ENCODE measurements at regions not wholly inside any gene's neighbourhood (a gene's known extent, or its start where the extent isn't known, plus 50 kb on each side); places are given as distances from the start of the nearest gene placed in this dataset.

DNA sequence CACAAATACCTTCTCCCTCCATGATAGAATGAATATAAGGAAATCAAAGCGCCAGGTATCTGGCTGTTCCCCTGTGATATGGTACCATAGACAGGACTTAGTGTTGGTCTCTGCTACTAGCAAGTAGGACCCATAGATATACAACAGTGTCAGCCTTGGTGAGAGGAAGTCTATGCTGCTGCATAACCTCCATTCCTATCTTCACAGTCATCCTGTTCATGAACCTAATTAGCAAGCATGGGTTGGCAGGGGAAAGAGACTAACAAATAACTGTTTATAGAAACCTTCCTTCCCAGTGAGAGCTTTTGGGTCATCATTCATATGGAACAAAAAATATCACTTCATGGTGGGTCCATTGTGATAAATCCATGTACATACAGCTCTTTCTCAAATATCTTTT is 188.9 kb upstream of the FAM98A start:
- no peak overlapping the region for H3K27ac ChIP-seq
- TF ChIP-seq, protein P1, sequence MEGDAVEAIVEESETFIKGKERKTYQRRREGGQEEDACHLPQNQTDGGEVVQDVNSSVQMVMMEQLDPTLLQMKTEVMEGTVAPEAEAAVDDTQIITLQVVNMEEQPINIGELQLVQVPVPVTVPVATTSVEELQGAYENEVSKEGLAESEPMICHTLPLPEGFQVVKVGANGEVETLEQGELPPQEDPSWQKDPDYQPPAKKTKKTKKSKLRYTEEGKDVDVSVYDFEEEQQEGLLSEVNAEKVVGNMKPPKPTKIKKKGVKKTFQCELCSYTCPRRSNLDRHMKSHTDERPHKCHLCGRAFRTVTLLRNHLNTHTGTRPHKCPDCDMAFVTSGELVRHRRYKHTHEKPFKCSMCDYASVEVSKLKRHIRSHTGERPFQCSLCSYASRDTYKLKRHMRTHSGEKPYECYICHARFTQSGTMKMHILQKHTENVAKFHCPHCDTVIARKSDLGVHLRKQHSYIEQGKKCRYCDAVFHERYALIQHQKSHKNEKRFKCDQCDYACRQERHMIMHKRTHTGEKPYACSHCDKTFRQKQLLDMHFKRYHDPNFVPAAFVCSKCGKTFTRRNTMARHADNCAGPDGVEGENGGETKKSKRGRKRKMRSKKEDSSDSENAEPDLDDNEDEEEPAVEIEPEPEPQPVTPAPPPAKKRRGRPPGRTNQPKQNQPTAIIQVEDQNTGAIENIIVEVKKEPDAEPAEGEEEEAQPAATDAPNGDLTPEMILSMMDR (conservative IDR thresholded peaks at IDR 0.05), result no peak

DNA sequence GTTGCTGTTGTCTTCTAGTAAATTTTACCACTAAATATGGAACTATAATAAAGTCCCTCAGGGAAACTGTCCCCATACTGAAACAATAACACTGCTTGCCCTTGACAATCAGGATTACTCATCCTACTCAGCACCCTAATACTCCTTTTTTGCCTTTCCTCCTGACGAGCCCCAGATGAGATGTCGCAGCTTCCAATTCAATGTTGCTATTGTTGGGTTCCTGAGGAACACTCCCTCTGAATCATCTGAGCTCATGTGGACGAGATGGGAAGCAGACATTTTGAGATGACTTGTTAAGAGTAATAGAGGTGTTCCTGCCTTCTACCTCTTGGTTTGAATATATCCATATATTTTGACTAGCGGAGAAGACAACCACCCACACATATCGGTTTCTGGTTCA is 187.8 kb upstream of the FAM98A start:
- H3K27ac ChIP-seq, result no peak overlapping the region

DNA sequence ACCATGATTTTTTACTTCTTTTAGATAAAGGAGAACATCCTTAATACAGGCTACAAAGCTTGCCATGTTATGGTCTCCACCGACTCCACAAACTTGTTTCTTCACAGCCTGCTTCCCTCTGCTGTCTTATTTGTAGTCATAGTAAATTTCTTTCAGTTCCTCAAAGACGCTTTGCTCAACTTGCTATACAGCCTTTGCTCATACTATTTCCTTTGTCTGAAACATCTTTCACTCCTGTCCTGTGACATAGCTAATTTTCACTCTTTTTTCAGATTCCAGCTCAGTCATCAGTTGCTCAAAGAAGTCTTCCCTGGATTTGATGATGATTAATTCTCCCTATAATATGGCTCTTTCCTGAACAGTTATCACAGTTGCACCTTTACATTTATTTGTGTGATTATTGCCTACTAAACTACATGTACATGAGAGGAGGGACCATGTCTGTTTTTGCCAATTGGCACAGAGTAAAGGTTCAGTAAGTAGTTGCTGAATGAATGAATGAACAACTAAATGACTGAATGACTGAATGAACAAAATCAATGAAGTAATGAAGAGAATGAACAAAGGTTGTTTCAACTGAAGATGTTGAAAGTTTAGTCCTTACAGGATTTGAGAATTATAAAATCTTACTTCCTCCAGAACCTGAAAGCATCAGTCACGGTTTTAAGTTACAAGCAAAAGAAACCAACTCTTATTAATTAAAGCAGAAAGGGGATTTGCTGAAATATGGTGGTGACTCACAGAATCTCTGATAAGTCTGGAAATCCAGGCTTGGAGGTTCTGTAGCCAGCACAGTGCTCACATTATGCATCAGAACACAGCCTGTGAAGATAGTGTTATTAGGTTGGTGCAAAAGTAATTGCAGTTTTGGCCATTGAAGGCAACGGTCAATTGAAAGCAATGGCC is 186.4 kb upstream of the FAM98A start:
- H3K27ac ChIP-seq, result no peak overlapping the region
- TF ChIP-seq, protein P1 (conservative IDR thresholded peaks at IDR 0.05), result no peak

More for the DNA sequence above, 187.8 kb upstream of the FAM98A start:
- TF ChIP-seq, protein P1 (conservative IDR thresholded peaks at IDR 0.05), result no peak

- no peak overlapping the region for H3K27ac ChIP-seq
- TF ChIP-seq, protein P1 (conservative IDR thresholded peaks at IDR 0.05), result no peak
These were observed 185.4 kb upstream of the FAM98A start for GRCh38 chr2:33784488-33784887.

- H3K27ac ChIP-seq, result no peak overlapping the region
- TF ChIP-seq, protein P1 (conservative IDR thresholded peaks at IDR 0.05), result no peak
These were observed 183.5 kb upstream of the FAM98A start for GRCh38 chr2:33782395-33783230.

DNA sequence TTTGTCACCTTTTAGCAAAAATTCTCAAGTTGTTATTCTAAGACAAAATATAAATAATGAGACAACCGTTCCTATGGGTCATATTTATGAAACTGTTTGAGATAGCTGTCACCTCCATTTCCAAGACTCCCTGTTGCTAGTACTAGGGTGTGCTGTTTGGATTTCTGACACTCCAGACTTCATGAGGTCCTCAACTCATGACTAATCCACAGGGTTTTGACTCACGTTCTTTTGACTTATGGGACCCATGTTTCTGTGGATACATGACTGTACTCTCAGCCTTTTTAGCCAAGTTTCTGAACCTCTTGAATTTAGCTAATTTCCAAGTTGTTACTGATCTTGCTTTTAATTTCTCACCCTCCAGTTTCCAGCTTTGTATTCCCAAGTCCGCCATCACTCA is 178.7 kb upstream of the FAM98A start:
- TF ChIP-seq, protein P1 (conservative IDR thresholded peaks at IDR 0.05), result no peak
- H3K27ac ChIP-seq, result no peak overlapping the region

DNA sequence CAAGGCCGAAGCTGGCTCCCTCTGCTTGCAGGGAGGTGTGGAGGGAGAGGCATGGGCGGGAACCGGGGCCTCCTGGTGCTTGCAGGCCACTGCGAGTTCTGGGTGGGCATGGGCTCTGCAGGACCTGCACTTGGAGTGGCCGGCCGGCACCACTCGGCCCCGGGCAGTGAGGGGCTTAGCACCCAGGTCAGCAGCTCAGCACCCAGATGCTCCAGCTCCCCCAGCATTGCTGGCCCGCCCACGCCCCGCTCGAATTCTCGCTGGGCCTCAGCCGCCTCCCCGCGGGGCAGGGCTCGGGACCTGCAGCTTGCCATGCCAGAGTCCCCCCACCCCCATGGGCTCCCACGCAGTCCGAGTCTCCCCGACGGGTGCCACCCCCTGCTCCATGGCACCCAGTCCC is 176.2 kb upstream of the FAM98A start:
- no peak overlapping the region for H3K27ac ChIP-seq
- TF ChIP-seq, protein P1 (conservative IDR thresholded peaks at IDR 0.05), result no peak

Data from VCaP (cell line).